AG09309 (cell line): ENCODE measurements at regions not wholly inside any gene's neighbourhood (a gene's known extent, or its start where the extent isn't known, plus 50 kb on each side); places are given as distances from the start of the nearest gene placed in this dataset.

Experiments
- DNase-seq: peaks from one replicate; pipeline ENCODE4 v3.0.0-alpha.2; 2010; ENCODE audit warnings: low read depth
- H3K4me3 ChIP-seq: 2 replicates; pipeline ENCODE4 v1.5.1; 2011; ENCODE audit warnings: mild to moderate bottlenecking, low read depth, low read length, moderate library complexity; ENCODE audit not compliant: control insufficient read depth
- CTCF ChIP-seq: IDR thresholded peaks from 2 replicates; pipeline ENCODE4 v1.5.1; 2011; ENCODE audit warnings: mild to moderate bottlenecking, low read depth, low read length, inconsistent platforms; ENCODE audit not compliant: insufficient read depth, control insufficient read depth; ENCODE audit errors: missing control alignments

- TF ChIP-seq CTCF: no peak
- no peak for DNase-seq
Measured at GRCh38 chr4:62288808-62289541, 1088.8 kb downstream of the ADGRL3 start.

GRCh38 chr4:62285026-62285425, 1084.9 kb downstream of the ADGRL3 start:
- no peak overlapping the region for H3K4me3 ChIP-seq
- DNase-seq: no peak
- TF ChIP-seq CTCF: no peak

More at GRCh38 chr4:62288808-62289541, 1088.8 kb downstream of the ADGRL3 start:
- H3K4me3 ChIP-seq: no peak overlapping the region

- DNase-seq: no peak
- no peak for TF ChIP-seq CTCF
- no peak overlapping the region for H3K4me3 ChIP-seq
Measured at GRCh38 chr4:62279689-62280088, 1079.6 kb downstream of the ADGRL3 start.

- H3K4me3 ChIP-seq: no peak overlapping the region
- TF ChIP-seq CTCF: no peak
- DNase-seq: no peak
Measured at GRCh38 chr4:62275470-62275869, 1075.3 kb downstream of the ADGRL3 start.

GRCh38 chr4:62274782-62275181, 1074.7 kb downstream of the ADGRL3 start:
- no peak for DNase-seq
- TF ChIP-seq CTCF: no peak
- H3K4me3 ChIP-seq: no peak overlapping the region

- TF ChIP-seq CTCF: no peak
- H3K4me3 ChIP-seq: no peak overlapping the region
- DNase-seq: no peak
Measured at GRCh38 chr4:62271107-62271506, 1071.0 kb downstream of the ADGRL3 start.
